DND-41 (cell line): ENCODE measurements at regions not wholly inside any gene's neighbourhood (a gene's known extent, or its start where the extent isn't known, plus 50 kb on each side); places are given as distances from the start of the nearest gene placed in this dataset.

Experiments
- ATAC-seq: fragments of 200-7000 bp; cut with Tn5 transposase; 3 replicates; pipeline ENCODE4 v1.9.1; 2021; ENCODE audit warnings: low read depth; ENCODE audit not compliant: insufficient read depth
- DNase-seq: peaks from one replicate; pipeline ENCODE4 v3.0.0-alpha.2; 2020
- H2AFZ ChIP-seq: 2 replicates; pipeline ENCODE4 v1.6.0; 2012; ENCODE audit warnings: low read depth, low read length
- H3K27ac ChIP-seq: 2 replicates; pipeline ENCODE4 v1.5.1; 2012; ENCODE audit warnings: low read length, inconsistent platforms
- H3K27me3 ChIP-seq: fragments of 200-600 bp; sonication (generic); 2 replicates; pipeline ENCODE4 v1.6.0; 2012; ENCODE audit warnings: low read length, mild to moderate bottlenecking, inconsistent platforms; ENCODE audit not compliant: insufficient read depth, poor library complexity
- H3K36me3 ChIP-seq: 2 replicates; pipeline ENCODE4 v1.5.1; 2012; ENCODE audit warnings: low read length, inconsistent platforms; ENCODE audit not compliant: insufficient read depth
- H3K4me1 ChIP-seq: 2 replicates; pipeline ENCODE4 v1.5.1; 2012; ENCODE audit warnings: mild to moderate bottlenecking, low read length; ENCODE audit not compliant: insufficient read depth
- H3K4me2 ChIP-seq: 2 replicates; pipeline ENCODE4 v1.6.0; 2012; ENCODE audit warnings: mild to moderate bottlenecking, moderate library complexity, low read length, inconsistent platforms; ENCODE audit not compliant: insufficient read depth
- H3K4me3 ChIP-seq, 2 experiments: fragments of 200-600 bp in 1 of 2; shearing (Covaris generic) in 1 of 2; 2 replicates each; pipeline ENCODE4 v1.5.1; 2012 to 2016; ENCODE audit warnings: inconsistent platforms in 2 of 2, low read length in 2 of 2, mild to moderate bottlenecking in 2 of 2, low read depth in 1 of 2, moderate library complexity in 1 of 2
- H3K79me2 ChIP-seq: 2 replicates; pipeline ENCODE4 v1.6.0; 2012; ENCODE audit warnings: low read length, inconsistent platforms; ENCODE audit not compliant: insufficient read depth
- H3K9ac ChIP-seq: 2 replicates; pipeline ENCODE4 v1.6.0; 2012; ENCODE audit warnings: low read depth, mild to moderate bottlenecking, inconsistent platforms, low read length, moderate library complexity
- H3K9me3 ChIP-seq: 2 replicates; pipeline ENCODE4 v1.5.1; 2012; ENCODE audit warnings: low read length, moderate library complexity, mild to moderate bottlenecking, inconsistent platforms; ENCODE audit not compliant: insufficient read depth, severe bottlenecking
- H4K20me1 ChIP-seq: 2 replicates; pipeline ENCODE4 v1.6.0; 2012; ENCODE audit warnings: low read length; ENCODE audit not compliant: insufficient read depth
- CTCF ChIP-seq: IDR thresholded peaks from 2 replicates; pipeline ENCODE4 v1.5.1; 2012; ENCODE audit warnings: borderline replicate concordance, low read length, moderate library complexity, mild to moderate bottlenecking; ENCODE audit not compliant: poor library complexity, severe bottlenecking; ENCODE audit errors: extremely low read depth
- EZH2 ChIP-seq: IDR thresholded peaks from 3 replicates; pipeline ENCODE4 v1.6.1; 2012; ENCODE audit warnings: borderline replicate concordance, low read depth, mild to moderate bottlenecking, moderate library complexity, low read length, inconsistent platforms; ENCODE audit not compliant: severe bottlenecking

- Histone ChIP-seq H3K27me3 (no peaks in the 10 kb centered on the region), H3K4me3 (no peak overlapping the region), H3K9me3 (no peaks in the 10 kb centered on the region), H3K27ac (no peak overlapping the region), H3K4me2 (no peak overlapping the region), H3K36me3 (no peaks in the 10 kb centered on the region), H2AFZ (no peak overlapping the region), H3K9ac (no peak overlapping the region), H3K79me2 (no peaks in the 10 kb centered on the region), H4K20me1 (no peaks in the 10 kb centered on the region), H3K4me1 (no peaks in the 10 kb centered on the region)
- TF ChIP-seq CTCF, result no peak
- no peak for TF ChIP-seq EZH2
- no peak for ATAC-seq
- no peak for DNase-seq
These were observed 129.6 kb upstream of the HMHB1 start for GRCh38 chr5:143682246-143682905.

- no peak overlapping the region for H3K27ac ChIP-seq
- H3K4me2 ChIP-seq, result no peak overlapping the region
- no peak overlapping the region for H2AFZ ChIP-seq
- no peaks in the 10 kb centered on the region for H3K9me3 ChIP-seq
- no peak overlapping the region for H3K4me3 ChIP-seq
- H3K27me3 ChIP-seq, result no peaks in the 10 kb centered on the region
- no peaks in the 10 kb centered on the region for H3K79me2 ChIP-seq
- TF ChIP-seq EZH2 (no peak), CTCF (no peak)
- DNase-seq (no peak), ATAC-seq (no peak)
- H3K4me1 ChIP-seq, result no peaks in the 10 kb centered on the region
- no peaks in the 10 kb centered on the region for H4K20me1 ChIP-seq
- H3K9ac ChIP-seq, result no peak overlapping the region
- H3K36me3 ChIP-seq, result no peaks in the 10 kb centered on the region
These were observed 131.2 kb upstream of the HMHB1 start for GRCh38 chr5:143680672-143681259.

GRCh38 chr5:143679777-143680176 lies 132.2 kb upstream of the HMHB1 start:
- H3K79me2 ChIP-seq, result no peaks in the 10 kb centered on the region
- no peak for DNase-seq

More at GRCh38 chr5:143679777-143680176, 132.2 kb upstream of the HMHB1 start:
- Histone ChIP-seq H3K27ac (no peak overlapping the region), H3K9ac (no peak overlapping the region), H4K20me1 (no peaks in the 10 kb centered on the region), H3K4me3 (no peak overlapping the region), H2AFZ (no peak overlapping the region), H3K4me1 (no peaks in the 10 kb centered on the region), H3K9me3 (no peaks in the 10 kb centered on the region), H3K4me2 (no peak overlapping the region), H3K27me3 (no peaks in the 10 kb centered on the region), H3K36me3 (no peaks in the 10 kb centered on the region)
- TF ChIP-seq CTCF (no peak), EZH2 (no peak)
- ATAC-seq, result no peak
